CD4-positive, alpha-beta T cell (primary cell): ENCODE measurements at regions not wholly inside any gene's neighbourhood (a gene's known extent, or its start where the extent isn't known, plus 50 kb on each side); places are given as distances from the start of the nearest gene placed in this dataset.
"Not testable (repeated sequence)": the region's sequence is repeated elsewhere in the genome, so short reads cannot be mapped to it uniquely, and the experiment has no call there.

ENCODE experiments used
- ATAC-seq: fragments of 200-7000 bp; cut with Tn5 transposase; one replicate; pipeline ENCODE4 v1.10.0; 2022; ENCODE audit warnings: mild to moderate bottlenecking; ENCODE audit not compliant: poor library complexity
- CTCF ChIA-PET: fragments of 350-600 bp; sonication (Branson Sonifier 250); formaldehyde crosslinking; loops from one replicate; lab custom pipeline; 2021; ENCODE audit warnings: antibody characterized with exemption, inconsistent platforms; lab: Charles Lee
- POLR2A ChIA-PET: fragments of 350-600 bp; sonication (Branson Sonifier 250); formaldehyde crosslinking; loops from one replicate; lab custom pipeline; 2021; ENCODE audit warnings: antibody characterized with exemption, inconsistent platforms; lab: Charles Lee
- DNase-seq, 14 experiments: peaks; one replicate each; pipeline ENCODE4 v3.0.0-alpha.2; 2013 to 2020; ENCODE audit warnings: mixed read lengths in 2 of 14
- H3K27ac ChIP-seq, 2 donors: one replicate each; pipeline versions ENCODE4 v1.5.1 to v1.7.0; 2013; ENCODE audit warnings: low read length in 2 of 2, low read depth in 1 of 2, mild to moderate bottlenecking in 1 of 2
- H3K27me3 ChIP-seq, 2 experiments: 1 replicate in 1 of 2; 2 replicates in 1 of 2; pipeline versions ENCODE4 v1.6.1 to v1.7.0; 2013; ENCODE audit warnings: low read length in 2 of 2, control low read depth in 1 of 2, mild to moderate bottlenecking in 1 of 2, moderate library complexity in 1 of 2; ENCODE audit not compliant: insufficient read depth in 2 of 2, control insufficient read depth in 1 of 2
- H3K36me3 ChIP-seq: one replicate; pipeline ENCODE4 v1.6.1; 2013; ENCODE audit warnings: low read length, control low read depth; ENCODE audit not compliant: insufficient read depth
- H3K4me1 ChIP-seq: one replicate; pipeline ENCODE4 v1.6.1; 2013; ENCODE audit warnings: low read length, control low read depth; ENCODE audit not compliant: insufficient read depth
- H3K4me3 ChIP-seq: one replicate; pipeline ENCODE4 v1.5.1; 2013; ENCODE audit warnings: mild to moderate bottlenecking, low read length, moderate library complexity
- H3K9me3 ChIP-seq, 2 experiments: 1 replicate in 1 of 2; 2 replicates in 1 of 2; pipeline versions ENCODE4 v1.6.1 to v1.7.0; 2013; ENCODE audit warnings: low read length in 2 of 2, mild to moderate bottlenecking in 2 of 2, control low read depth in 1 of 2, moderate library complexity in 1 of 2; ENCODE audit not compliant: control insufficient read depth in 1 of 2, insufficient read depth in 1 of 2
- H3K27ac Mint-ChIP-seq: one replicate; pipeline ENCODE4 v1.8.0; 2020; ENCODE audit warnings: mixed read lengths
- H3K27me3 Mint-ChIP-seq: one replicate; pipeline ENCODE4 v1.8.0; 2021; ENCODE audit warnings: mixed read lengths
- H3K36me3 Mint-ChIP-seq: one replicate; pipeline ENCODE4 v1.8.0; 2021; ENCODE audit warnings: low read depth, mixed read lengths
- H3K4me1 Mint-ChIP-seq: one replicate; pipeline ENCODE4 v1.8.0; 2021; ENCODE audit warnings: low read depth, mixed read lengths
- H3K4me3 Mint-ChIP-seq: one replicate; pipeline ENCODE4 v1.8.0; 2020; ENCODE audit warnings: mild to moderate bottlenecking, mixed read lengths
- H3K9me3 Mint-ChIP-seq: one replicate; pipeline ENCODE4 v1.8.0; 2020; ENCODE audit warnings: mixed read lengths
- intact Hi-C, 2 experiments: fragments of 100-400 bp; cut with DNase I in 1 of 2; cut with micrococcal nuclease in 1 of 2; formaldehyde crosslinking; loops; one replicate each; pipeline versions ENCODE4 v1.15.1 to v1.9.0; 2023 to 2025; cut with DNase I, micrococcal nuclease
- TF ChIP-seq, protein P1 (sequence below): fragments of 200-600 bp; IDR thresholded peaks from one replicate; pipeline ENCODE4 v1.8.0; 2022; ENCODE audit warnings: antibody characterized with exemption, mild to moderate bottlenecking

DNA sequence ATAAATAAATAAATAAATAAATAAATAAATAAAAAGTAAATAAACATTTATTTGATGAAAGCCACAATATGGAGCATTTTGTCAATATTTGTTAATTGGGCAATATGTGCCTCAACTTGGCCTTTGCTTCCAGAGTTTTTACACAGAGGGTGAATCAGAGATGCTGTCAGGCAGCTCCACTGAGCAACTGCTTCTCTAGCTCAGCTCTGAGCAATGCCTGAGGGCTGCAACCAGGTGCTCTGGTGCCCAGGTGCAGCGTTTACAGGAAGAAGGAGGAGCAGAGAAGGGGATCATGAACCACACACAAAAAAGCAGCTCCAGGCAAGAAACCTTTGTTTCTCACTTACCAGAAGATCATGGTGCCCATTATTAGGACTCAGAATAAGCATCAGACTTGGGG is 876.2 kb upstream of the AUTS2 start:
- CTCF ChIA-PET, result interaction anchor here (1.0 kb wide), 1 partner anchor 9 kb away, joined by 3 read pairs; no protein-coding TSS in a partner anchor

DNA sequence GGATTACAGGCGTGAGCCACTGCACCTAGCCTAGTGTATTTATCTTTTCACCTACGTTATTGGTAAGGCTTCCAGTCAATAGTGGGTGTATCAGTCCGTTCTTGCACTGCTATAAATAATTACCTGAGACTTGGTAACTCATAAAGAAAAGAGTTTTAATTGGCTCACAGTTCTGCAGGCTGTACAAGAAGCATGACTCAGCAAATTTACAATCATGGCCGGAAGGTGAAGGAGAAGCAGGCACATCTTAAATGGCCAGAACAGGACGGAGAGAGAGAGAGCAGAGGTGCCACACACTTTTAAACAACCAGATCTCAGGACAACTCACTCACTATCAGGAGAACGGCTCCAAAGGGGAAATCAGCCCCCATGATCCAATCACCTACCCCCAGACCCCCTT is 873.3 kb upstream of the AUTS2 start:
- Mint-ChIP-seq H3K27me3 (no peaks in the 10 kb centered on the region), H3K27ac (no peak overlapping the region), H3K9me3 (peaks cover 3% of the 10 kb centered on the region), H3K4me1 (no peaks in the 10 kb centered on the region), H3K4me3 (no peak overlapping the region), H3K36me3 (no peaks in the 10 kb centered on the region)
- no peaks in the 10 kb centered on the region for H3K36me3 ChIP-seq
- no peak for DNase-seq
- H3K4me1 ChIP-seq, result no peaks in the 10 kb centered on the region
- H3K27me3 ChIP-seq, result no peaks in the 10 kb centered on the region
- no peak overlapping the region for H3K4me3 ChIP-seq
- no peak for ATAC-seq
- intact Hi-C loops, result no loop called here
- peaks cover 0 to 25% of the 10 kb centered on the region in 2 experiments for H3K9me3 ChIP-seq
- CTCF ChIA-PET, result no interaction called here
- TF ChIP-seq, protein P1, sequence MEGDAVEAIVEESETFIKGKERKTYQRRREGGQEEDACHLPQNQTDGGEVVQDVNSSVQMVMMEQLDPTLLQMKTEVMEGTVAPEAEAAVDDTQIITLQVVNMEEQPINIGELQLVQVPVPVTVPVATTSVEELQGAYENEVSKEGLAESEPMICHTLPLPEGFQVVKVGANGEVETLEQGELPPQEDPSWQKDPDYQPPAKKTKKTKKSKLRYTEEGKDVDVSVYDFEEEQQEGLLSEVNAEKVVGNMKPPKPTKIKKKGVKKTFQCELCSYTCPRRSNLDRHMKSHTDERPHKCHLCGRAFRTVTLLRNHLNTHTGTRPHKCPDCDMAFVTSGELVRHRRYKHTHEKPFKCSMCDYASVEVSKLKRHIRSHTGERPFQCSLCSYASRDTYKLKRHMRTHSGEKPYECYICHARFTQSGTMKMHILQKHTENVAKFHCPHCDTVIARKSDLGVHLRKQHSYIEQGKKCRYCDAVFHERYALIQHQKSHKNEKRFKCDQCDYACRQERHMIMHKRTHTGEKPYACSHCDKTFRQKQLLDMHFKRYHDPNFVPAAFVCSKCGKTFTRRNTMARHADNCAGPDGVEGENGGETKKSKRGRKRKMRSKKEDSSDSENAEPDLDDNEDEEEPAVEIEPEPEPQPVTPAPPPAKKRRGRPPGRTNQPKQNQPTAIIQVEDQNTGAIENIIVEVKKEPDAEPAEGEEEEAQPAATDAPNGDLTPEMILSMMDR, result no peak
- no peak overlapping the region for H3K27ac ChIP-seq
- POLR2A ChIA-PET, result no interaction called here

More for the DNA sequence above, 876.2 kb upstream of the AUTS2 start:
- H3K9me3 Mint-ChIP-seq, result peaks cover 5% of the 10 kb centered on the region
- no peaks in the 10 kb centered on the region for H3K27me3 ChIP-seq
- no peaks in the 10 kb centered on the region for H3K27me3 Mint-ChIP-seq
- POLR2A ChIA-PET, result no interaction called here
- DNase-seq (no peak), ATAC-seq (no peak)
- H3K4me3 Mint-ChIP-seq, result no peak overlapping the region
- H3K27ac Mint-ChIP-seq, result no peak overlapping the region
- H3K27ac ChIP-seq, result no peak overlapping the region
- intact Hi-C loops, result no loop called here
- no peak overlapping the region for H3K4me3 ChIP-seq
- no peaks in the 10 kb centered on the region for H3K36me3 ChIP-seq
- H3K36me3 Mint-ChIP-seq, result no peaks in the 10 kb centered on the region
- H3K4me1 Mint-ChIP-seq, result no peaks in the 10 kb centered on the region
- TF ChIP-seq, protein P1, result no peak
- H3K4me1 ChIP-seq, result no peaks in the 10 kb centered on the region
- peaks cover 0 to 22% of the 10 kb centered on the region in 2 experiments for H3K9me3 ChIP-seq

DNA sequence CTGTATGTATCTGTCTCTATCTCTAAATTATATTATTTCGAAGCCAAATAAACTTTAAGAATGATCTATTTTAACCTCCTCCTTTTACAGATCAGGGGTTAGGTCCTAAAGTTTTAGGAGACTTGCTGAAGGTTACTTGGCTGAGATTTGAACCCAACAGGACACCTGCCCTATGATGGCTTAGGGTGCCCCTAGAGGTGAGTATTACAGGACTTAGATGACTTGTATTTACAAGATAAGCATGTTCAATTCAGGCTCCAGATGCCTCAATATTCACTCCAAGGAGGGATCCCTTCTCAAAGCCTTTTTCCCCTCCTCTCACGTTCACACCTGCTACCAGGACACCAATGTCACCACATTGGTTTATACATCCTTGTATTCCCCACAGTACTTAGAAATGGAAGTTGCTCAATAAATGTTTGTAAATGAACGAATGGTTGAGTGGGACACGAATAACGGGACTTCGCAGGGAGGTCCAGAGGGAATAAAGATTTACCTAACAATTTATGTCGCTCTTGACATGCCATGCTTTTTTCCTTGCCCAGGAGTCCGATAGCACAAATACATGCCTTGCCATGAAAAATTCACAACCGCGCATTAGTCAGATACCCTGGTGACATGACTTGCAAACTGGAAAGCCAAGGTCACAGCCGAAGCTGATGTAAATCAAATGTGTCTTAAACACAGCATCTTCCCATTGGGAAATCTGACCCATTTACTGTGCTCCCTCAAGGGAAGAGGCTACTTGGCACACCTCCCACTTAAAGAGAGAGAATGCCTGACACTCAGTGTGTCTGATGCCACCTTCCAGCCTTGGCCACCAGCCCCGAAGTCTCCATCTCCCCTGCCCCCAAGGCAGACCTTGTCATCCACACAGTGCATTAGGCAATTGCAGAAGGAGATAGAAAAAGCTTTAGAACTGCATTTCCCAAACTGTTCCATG is 872.2 kb upstream of the AUTS2 start:
- intact Hi-C loops, result no loop called here
- Mint-ChIP-seq H3K9me3 (peaks cover 3% of the 10 kb centered on the region), H3K27me3 (no peaks in the 10 kb centered on the region), H3K27ac (no peak overlapping the region), H3K4me1 (no peaks in the 10 kb centered on the region), H3K4me3 (no peak overlapping the region), H3K36me3 (no peaks in the 10 kb centered on the region)
- Histone ChIP-seq H3K36me3 (no peaks in the 10 kb centered on the region), H3K27me3 (no peaks in the 10 kb centered on the region), H3K4me3 (no peak overlapping the region), H3K27ac (no peak overlapping the region), H3K4me1 (no peaks in the 10 kb centered on the region), H3K9me3 (peaks cover 0 to 25% of the 10 kb centered on the region in 2 experiments)
- TF ChIP-seq, protein P1, result no peak
- CTCF ChIA-PET, result no interaction called here
- ATAC-seq (no peak), DNase-seq (no peak)
- POLR2A ChIA-PET, result no interaction called here

DNA sequence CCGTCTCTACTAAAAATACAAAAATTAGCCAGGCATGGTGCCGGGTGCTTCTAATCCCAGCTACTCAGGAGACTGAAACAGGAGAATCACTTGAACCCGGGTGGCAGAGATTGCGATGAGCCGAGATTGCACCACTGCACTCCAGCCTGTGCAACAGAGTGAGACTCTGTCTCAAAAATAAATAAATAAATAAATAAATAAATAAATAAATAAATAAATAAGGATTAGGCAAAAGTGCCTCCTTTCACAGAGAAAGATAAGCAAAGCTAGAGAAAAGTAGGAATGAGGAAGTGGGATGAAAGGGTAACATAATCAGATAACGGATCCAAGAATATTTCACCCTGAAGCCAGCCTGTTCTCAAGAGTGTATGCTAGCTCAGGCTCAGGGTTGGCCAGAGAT is 869.6 kb upstream of the AUTS2 start:
- H3K27ac Mint-ChIP-seq, H3K4me3 ChIP-seq, H3K4me1 ChIP-seq, H3K27me3 ChIP-seq, intact Hi-C loops, H3K4me1 Mint-ChIP-seq, CTCF ChIA-PET, POLR2A ChIA-PET, H3K36me3 ChIP-seq, H3K27me3 Mint-ChIP-seq, H3K36me3 Mint-ChIP-seq, H3K4me3 Mint-ChIP-seq, ATAC-seq, H3K9me3 Mint-ChIP-seq, H3K27ac ChIP-seq, DNase-seq: not testable (repeated sequence)
- peaks cover 0 to 27% of the 10 kb centered on the region in 2 experiments for H3K9me3 ChIP-seq
